Head of caudate nucleus (tissue), 42 donors: ENCODE measurements at regions not wholly inside any gene's neighbourhood (a gene's known extent, or its start where the extent isn't known, plus 50 kb on each side); places are given as distances from the start of the nearest gene placed in this dataset.
"Not testable (repeated sequence)": the region's sequence is repeated elsewhere in the genome, so short reads cannot be mapped to it uniquely, and the experiment has no call there.

Experiments used
- DNase-seq, 42 donors: peaks; one replicate each; pipeline versions ENCODE4 v3.0.0 to v3.0.0-alpha.2; 2020 to 2021; ENCODE audit warnings: mixed read lengths in 7 of 42
- intact Hi-C: fragments of 100-400 bp; cut with DNase I; formaldehyde crosslinking; loops from one replicate; pipeline ENCODE4 v1.15.0; 2022

- intact Hi-C loops = loop anchor here (10.0 kb wide), 1 partner anchor 65 kb away; no protein-coding TSS in a partner anchor
- DNase-seq = peak in 1 of 42 donors; percentile 9
These were observed 118.0 kb upstream of the IGLL5 start for GRCh38 chr22:22769434-22770279.

GRCh38 chr22:22770280-22770871 is 117.2 kb upstream of the IGLL5 start:
- peak in 32 of 42 donors; percentile 7 to 76 (median 43) for DNase-seq
- intact Hi-C loops = no loop called here

GRCh38 chr22:22770881-22771280 is 116.7 kb upstream of the IGLL5 start:
- peak in 2 of 42 donors; percentile 15 to 19 for DNase-seq
- intact Hi-C loops = no loop called here

GRCh38 chr22:22771696-22772377 is 115.8 kb upstream of the IGLL5 start:
- DNase-seq = peak in 1 of 42 donors; percentile 27
- intact Hi-C loops = no loop called here

GRCh38 chr22:22772396-22772795 is 115.2 kb upstream of the IGLL5 start:
- intact Hi-C loops = no loop called here
- DNase-seq = peak in 1 of 42 donors; percentile 5

GRCh38 chr22:22772883-22773282 is 114.7 kb upstream of the IGLL5 start:
- intact Hi-C loops = no loop called here
- DNase-seq = peak in 1 of 42 donors; percentile 19

GRCh38 chr22:22773427-22773826 is 114.2 kb upstream of the IGLL5 start:
- no peak for DNase-seq
- intact Hi-C loops = no loop called here

- intact Hi-C loops = no loop called here
- DNase-seq = peak in 2 of 42 donors; percentile 4 to 7
These were observed 113.5 kb upstream of the IGLL5 start for GRCh38 chr22:22773979-22774604.

GRCh38 chr22:22774762-22775161 is 112.9 kb upstream of the IGLL5 start:
- intact Hi-C loops = not testable (repeated sequence)
- DNase-seq = peak in 1 of 42 donors; percentile 25

- intact Hi-C loops = no loop called here
- peak in 1 of 42 donors; percentile 4 for DNase-seq
These were observed 111.5 kb upstream of the IGLL5 start for GRCh38 chr22:22776121-22776520.

GRCh38 chr22:22779213-22779612 is 108.4 kb upstream of the IGLL5 start:
- intact Hi-C loops = no loop called here
- DNase-seq = no peak

- DNase-seq = no peak
- intact Hi-C loops = no loop called here
These were observed 104.0 kb upstream of the IGLL5 start for GRCh38 chr22:22783575-22783974.

GRCh38 chr22:22784249-22785039 is 103.2 kb upstream of the IGLL5 start:
- intact Hi-C loops = no loop called here
- DNase-seq = peak in 1 of 42 donors; percentile 3

- peak in 1 of 42 donors; percentile 29 for DNase-seq
- intact Hi-C loops = no loop called here
These were observed 102.1 kb upstream of the IGLL5 start for GRCh38 chr22:22785316-22786065.

- intact Hi-C loops = no loop called here
- peak in 1 of 42 donors; percentile 7 for DNase-seq
These were observed 101.1 kb upstream of the IGLL5 start for GRCh38 chr22:22786301-22787115.

GRCh38 chr22:22787151-22787550 is 100.5 kb upstream of the IGLL5 start:
- DNase-seq = peak in 1 of 42 donors; percentile 26
- intact Hi-C loops = no loop called here
